ENCODE measurements at regions not wholly inside any gene's neighbourhood (a gene's known extent, or its start where the extent isn't known, plus 50 kb on each side); places are given as distances from the start of the nearest gene placed in this dataset.
"Not testable (repeated sequence)": the region's sequence is repeated elsewhere in the genome, so short reads cannot be mapped to it uniquely, and the experiment has no call there.

- peak; percentile 9 for DNase-seq (ENCODE audit: low read depth)
These were observed 124.6 kb upstream of the KCNAB1 start for GRCh38 chr3:155995525-155996370.

- no peak for DNase-seq (ENCODE audit: low read depth)
These were observed 123.5 kb upstream of the KCNAB1 start for GRCh38 chr3:155996882-155997281.

- not testable (repeated sequence) for DNase-seq (ENCODE audit: low read depth)
These were observed 122.2 kb upstream of the KCNAB1 start for GRCh38 chr3:155998173-155998572.

GRCh38 chr3:156005736-156006135 is 114.6 kb upstream of the KCNAB1 start:
- no peak for DNase-seq (ENCODE audit: low read depth)

GRCh38 chr3:156010829-156011228 is 109.5 kb upstream of the KCNAB1 start:
- peak; percentile 9 for DNase-seq (ENCODE audit: low read depth)

GRCh38 chr3:156014489-156014888 is 105.9 kb upstream of the KCNAB1 start:
- no peak for DNase-seq (ENCODE audit: low read depth)

- DNase-seq (ENCODE audit: low read depth) = no peak
These were observed 103.5 kb upstream of the KCNAB1 start for GRCh38 chr3:156016902-156017301.

GRCh38 chr3:156017352-156018030 is 102.9 kb upstream of the KCNAB1 start:
- DNase-seq (ENCODE audit: low read depth) = no peak

GRCh38 chr3:156024904-156025533 is 95.4 kb upstream of the KCNAB1 start:
- peak; percentile 34 for DNase-seq (ENCODE audit: low read depth)

- no peak for DNase-seq (ENCODE audit: low read depth)
These were observed 91.2 kb upstream of the KCNAB1 start for GRCh38 chr3:156029208-156029607.

- no peak for DNase-seq (ENCODE audit: low read depth)
These were observed 89.7 kb upstream of the KCNAB1 start for GRCh38 chr3:156030723-156031122.

GRCh38 chr3:156033428-156033827 is 87.0 kb upstream of the KCNAB1 start:
- DNase-seq (ENCODE audit: low read depth) = no peak

- DNase-seq (ENCODE audit: low read depth) = no peak
These were observed 85.2 kb upstream of the KCNAB1 start for GRCh38 chr3:156035158-156035557.

- no peak for DNase-seq (ENCODE audit: low read depth)
These were observed 83.9 kb upstream of the KCNAB1 start for GRCh38 chr3:156036258-156037053.

- no peak for DNase-seq (ENCODE audit: low read depth)
These were observed 83.0 kb upstream of the KCNAB1 start for GRCh38 chr3:156037356-156037755.

GRCh38 chr3:156038869-156039268 is 81.5 kb upstream of the KCNAB1 start:
- no peak for DNase-seq (ENCODE audit: low read depth)

GRCh38 chr3:156040041-156040440 is 80.3 kb upstream of the KCNAB1 start:
- no peak for DNase-seq (ENCODE audit: low read depth)

- DNase-seq (ENCODE audit: low read depth) = not testable (repeated sequence)
These were observed 79.0 kb upstream of the KCNAB1 start for GRCh38 chr3:156041216-156041841.

- not testable (repeated sequence) for DNase-seq (ENCODE audit: low read depth)
These were observed 78.5 kb upstream of the KCNAB1 start for GRCh38 chr3:156041856-156042255.

- peak; percentile 25 for DNase-seq (ENCODE audit: low read depth)
These were observed 76.3 kb upstream of the KCNAB1 start for GRCh38 chr3:156043832-156044633.

- no peak for DNase-seq (ENCODE audit: low read depth)
These were observed 75.8 kb upstream of the KCNAB1 start for GRCh38 chr3:156044634-156044975.

Measured in Daoy (cell line).